WTC11 (cell line): ENCODE measurements at regions not wholly inside any gene's neighbourhood (a gene's known extent, or its start where the extent isn't known, plus 50 kb on each side); places are given as distances from the start of the nearest gene placed in this dataset.

Experiments
- ATAC-seq: fragments of 200-7000 bp; cut with Tn5 transposase; 2 replicates; pipeline ENCODE4 v1.10.0; 2021; ENCODE audit warnings: mild to moderate bottlenecking, moderate library complexity
- CTCF ChIA-PET: fragments of 300-600 bp; sonication (Branson Sonifier 250); formaldehyde crosslinking; loops from one replicate; lab custom pipeline; 2021; ENCODE audit warnings: antibody characterized with exemption; lab: Charles Lee
- POLR2A ChIA-PET: fragments of 350-600 bp; sonication (Branson Sonifier 250); formaldehyde crosslinking; loops from one replicate; lab custom pipeline; 2021; ENCODE audit warnings: antibody characterized with exemption; lab: Charles Lee
- DNase-seq: peaks from one replicate; pipeline ENCODE4 v3.0.0; 2021; ENCODE audit warnings: low spot score
- H3K27ac Mint-ChIP-seq: 2 replicates; pipeline ENCODE4 v1.8.0; 2021; ENCODE audit warnings: mixed read lengths
- H3K27me3 Mint-ChIP-seq: 2 replicates; pipeline ENCODE4 v1.8.0; 2021; ENCODE audit warnings: low read depth, mild to moderate bottlenecking, moderate library complexity, mixed read lengths
- H3K36me3 Mint-ChIP-seq: 2 replicates; pipeline ENCODE4 v1.8.0; 2021; ENCODE audit warnings: mixed read lengths
- H3K4me1 Mint-ChIP-seq: 2 replicates; pipeline ENCODE4 v1.8.0; 2022; ENCODE audit warnings: mixed read lengths
- H3K4me3 Mint-ChIP-seq: 2 replicates; pipeline ENCODE4 v1.8.0; 2021; ENCODE audit warnings: mild to moderate bottlenecking, moderate library complexity, mixed read lengths
- H3K9me3 Mint-ChIP-seq: 2 replicates; pipeline ENCODE4 v1.8.0; 2021; ENCODE audit warnings: mixed read lengths
- ATF2 ChIP-seq: sonication (generic); formaldehyde crosslinking; IDR thresholded peaks from 2 replicates; pipeline ENCODE4 v1.8.1; 2022; ENCODE audit warnings: low read depth, missing genetic modification reagents, borderline replicate concordance
- GTF2I ChIP-seq: fragments of 250-450 bp; sonication (Bioruptor Pico); conservative IDR thresholded peaks from 2 replicates; pipeline ENCODE4 v1.4.0; 2021; ENCODE audit warnings: mild to moderate bottlenecking
- RELA ChIP-seq: sonication (generic); formaldehyde crosslinking; IDR thresholded peaks from 2 replicates; pipeline ENCODE4 v1.8.1; 2022; ENCODE audit warnings: missing genetic modification reagents, mild to moderate bottlenecking, borderline replicate concordance
- SMAD3 ChIP-seq: sonication (generic); formaldehyde crosslinking; IDR thresholded peaks from 2 replicates; pipeline ENCODE4 v1.8.0; 2022; ENCODE audit warnings: missing genetic modification reagents, mild to moderate bottlenecking, borderline replicate concordance
- TEAD1 ChIP-seq: sonication (generic); formaldehyde crosslinking; IDR thresholded peaks from 2 replicates; pipeline ENCODE4 v1.8.0; 2022; ENCODE audit warnings: mild to moderate bottlenecking, missing genetic modification reagents
- TEAD4 ChIP-seq: sonication (generic); formaldehyde crosslinking; IDR thresholded peaks from 2 replicates; pipeline ENCODE4 v1.8.0; 2022; ENCODE audit warnings: mild to moderate bottlenecking, missing genetic modification reagents
- USF1 ChIP-seq: sonication (generic); formaldehyde crosslinking; IDR thresholded peaks from 2 replicates; pipeline ENCODE4 v1.8.0; 2022; ENCODE audit warnings: mild to moderate bottlenecking, missing genetic modification reagents
- ZNF219 ChIP-seq: sonication (generic); formaldehyde crosslinking; IDR thresholded peaks from 2 replicates; pipeline ENCODE4 v1.8.0; 2023; ENCODE audit warnings: missing genetic modification reagents, mild to moderate bottlenecking, borderline replicate concordance
- ZNF263 ChIP-seq: sonication (generic); formaldehyde crosslinking; IDR thresholded peaks from 2 replicates; pipeline ENCODE4 v1.8.1; 2022; ENCODE audit warnings: low read depth, mild to moderate bottlenecking, moderate library complexity, missing genetic modification reagents
- ZNF281 ChIP-seq: sonication (generic); formaldehyde crosslinking; IDR thresholded peaks from 2 replicates; pipeline ENCODE4 v1.8.0; 2023; ENCODE audit warnings: mild to moderate bottlenecking, missing genetic modification reagents
- ZNF423 ChIP-seq: fragments of 250-450 bp; sonication (Bioruptor Pico); IDR thresholded peaks from 2 replicates; pipeline ENCODE4 v2.1.2; 2022; ENCODE audit warnings: mild to moderate bottlenecking, moderate library complexity
- ZNF512 ChIP-seq: sonication (generic); formaldehyde crosslinking; IDR thresholded peaks from 2 replicates; pipeline ENCODE4 v1.8.1; 2022; ENCODE audit warnings: missing genetic modification reagents, borderline replicate concordance
- TF ChIP-seq, protein P1 (sequence below): sonication (generic); formaldehyde crosslinking; IDR thresholded peaks from 2 replicates; pipeline ENCODE4 v1.8.0; 2022; ENCODE audit warnings: mild to moderate bottlenecking, missing genetic modification reagents
- TF ChIP-seq, protein P2 (sequence below): sonication (generic); formaldehyde crosslinking; IDR thresholded peaks from 2 replicates; pipeline ENCODE4 v1.8.1; 2023; ENCODE audit warnings: mild to moderate bottlenecking, missing genetic modification reagents, borderline replicate concordance
- TF ChIP-seq, protein P3 (sequence below): sonication (generic); formaldehyde crosslinking; IDR thresholded peaks from 2 replicates; pipeline ENCODE4 v1.8.0; 2023; ENCODE audit warnings: missing genetic modification reagents
- TF ChIP-seq, protein P4 (sequence below): sonication (generic); formaldehyde crosslinking; IDR thresholded peaks from 2 replicates; pipeline ENCODE4 v1.8.1; 2022; ENCODE audit warnings: mild to moderate bottlenecking, missing genetic modification reagents, moderate library complexity, borderline replicate concordance
- TF ChIP-seq, protein P5 (sequence below): fragments of 250-450 bp; sonication (Bioruptor Pico); IDR thresholded peaks from 2 replicates; pipeline ENCODE4 v1.8.0; 2021; ENCODE audit warnings: mild to moderate bottlenecking
- TF ChIP-seq, protein P6 (sequence below): fragments of 250-450 bp; sonication (Bioruptor Pico); conservative IDR thresholded peaks from 2 replicates; pipeline ENCODE4 v1.9.0; 2021; ENCODE audit warnings: mild to moderate bottlenecking
- TF ChIP-seq, protein P7 (sequence below): sonication (generic); formaldehyde crosslinking; IDR thresholded peaks from 2 replicates; pipeline ENCODE4 v1.8.0; 2022; ENCODE audit warnings: mild to moderate bottlenecking, missing genetic modification reagents

- no peaks in the 10 kb centered on the region for H3K27me3 Mint-ChIP-seq
Observed at GRCh38 chr5:57777174-57777581, 294.6 kb upstream of the ACTBL2 start.

More at GRCh38 chr5:57777174-57777581, 294.6 kb upstream of the ACTBL2 start:
- no peak overlapping the region for H3K27ac Mint-ChIP-seq
- ChIA-PET CTCF (interaction anchor here (3.7 to 5.3 kb wide), 2 partner anchors 277 to 684 kb away, joined by 37 to 65 read pairs; partner anchors contain the start of gene PLK2), POLR2A (no interaction called here)
- TF ChIP-seq TEAD4 (CRISPR knock-in tag), result no peak
- no peak for TF ChIP-seq USF1 (CRISPR knock-in tag)
- TF ChIP-seq ZNF281, result no peak
- TF ChIP-seq, protein P1, sequence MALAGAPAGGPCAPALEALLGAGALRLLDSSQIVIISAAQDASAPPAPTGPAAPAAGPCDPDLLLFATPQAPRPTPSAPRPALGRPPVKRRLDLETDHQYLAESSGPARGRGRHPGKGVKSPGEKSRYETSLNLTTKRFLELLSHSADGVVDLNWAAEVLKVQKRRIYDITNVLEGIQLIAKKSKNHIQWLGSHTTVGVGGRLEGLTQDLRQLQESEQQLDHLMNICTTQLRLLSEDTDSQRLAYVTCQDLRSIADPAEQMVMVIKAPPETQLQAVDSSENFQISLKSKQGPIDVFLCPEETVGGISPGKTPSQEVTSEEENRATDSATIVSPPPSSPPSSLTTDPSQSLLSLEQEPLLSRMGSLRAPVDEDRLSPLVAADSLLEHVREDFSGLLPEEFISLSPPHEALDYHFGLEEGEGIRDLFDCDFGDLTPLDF (CRISPR knock-in tag), result no peak
- TF ChIP-seq ZNF219 (CRISPR knock-in tag), result no peak
- TF ChIP-seq, protein P2, sequence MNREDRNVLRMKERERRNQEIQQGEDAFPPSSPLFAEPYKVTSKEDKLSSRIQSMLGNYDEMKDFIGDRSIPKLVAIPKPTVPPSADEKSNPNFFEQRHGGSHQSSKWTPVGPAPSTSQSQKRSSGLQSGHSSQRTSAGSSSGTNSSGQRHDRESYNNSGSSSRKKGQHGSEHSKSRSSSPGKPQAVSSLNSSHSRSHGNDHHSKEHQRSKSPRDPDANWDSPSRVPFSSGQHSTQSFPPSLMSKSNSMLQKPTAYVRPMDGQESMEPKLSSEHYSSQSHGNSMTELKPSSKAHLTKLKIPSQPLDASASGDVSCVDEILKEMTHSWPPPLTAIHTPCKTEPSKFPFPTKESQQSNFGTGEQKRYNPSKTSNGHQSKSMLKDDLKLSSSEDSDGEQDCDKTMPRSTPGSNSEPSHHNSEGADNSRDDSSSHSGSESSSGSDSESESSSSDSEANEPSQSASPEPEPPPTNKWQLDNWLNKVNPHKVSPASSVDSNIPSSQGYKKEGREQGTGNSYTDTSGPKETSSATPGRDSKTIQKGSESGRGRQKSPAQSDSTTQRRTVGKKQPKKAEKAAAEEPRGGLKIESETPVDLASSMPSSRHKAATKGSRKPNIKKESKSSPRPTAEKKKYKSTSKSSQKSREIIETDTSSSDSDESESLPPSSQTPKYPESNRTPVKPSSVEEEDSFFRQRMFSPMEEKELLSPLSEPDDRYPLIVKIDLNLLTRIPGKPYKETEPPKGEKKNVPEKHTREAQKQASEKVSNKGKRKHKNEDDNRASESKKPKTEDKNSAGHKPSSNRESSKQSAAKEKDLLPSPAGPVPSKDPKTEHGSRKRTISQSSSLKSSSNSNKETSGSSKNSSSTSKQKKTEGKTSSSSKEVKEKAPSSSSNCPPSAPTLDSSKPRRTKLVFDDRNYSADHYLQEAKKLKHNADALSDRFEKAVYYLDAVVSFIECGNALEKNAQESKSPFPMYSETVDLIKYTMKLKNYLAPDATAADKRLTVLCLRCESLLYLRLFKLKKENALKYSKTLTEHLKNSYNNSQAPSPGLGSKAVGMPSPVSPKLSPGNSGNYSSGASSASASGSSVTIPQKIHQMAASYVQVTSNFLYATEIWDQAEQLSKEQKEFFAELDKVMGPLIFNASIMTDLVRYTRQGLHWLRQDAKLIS (CRISPR knock-in tag), result no peak
- TF ChIP-seq SMAD3 (CRISPR knock-in tag), result no peak
- TF ChIP-seq, protein P3, sequence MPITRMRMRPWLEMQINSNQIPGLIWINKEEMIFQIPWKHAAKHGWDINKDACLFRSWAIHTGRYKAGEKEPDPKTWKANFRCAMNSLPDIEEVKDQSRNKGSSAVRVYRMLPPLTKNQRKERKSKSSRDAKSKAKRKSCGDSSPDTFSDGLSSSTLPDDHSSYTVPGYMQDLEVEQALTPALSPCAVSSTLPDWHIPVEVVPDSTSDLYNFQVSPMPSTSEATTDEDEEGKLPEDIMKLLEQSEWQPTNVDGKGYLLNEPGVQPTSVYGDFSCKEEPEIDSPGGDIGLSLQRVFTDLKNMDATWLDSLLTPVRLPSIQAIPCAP (CRISPR knock-in tag), result no peak
- TF ChIP-seq, protein P4, sequence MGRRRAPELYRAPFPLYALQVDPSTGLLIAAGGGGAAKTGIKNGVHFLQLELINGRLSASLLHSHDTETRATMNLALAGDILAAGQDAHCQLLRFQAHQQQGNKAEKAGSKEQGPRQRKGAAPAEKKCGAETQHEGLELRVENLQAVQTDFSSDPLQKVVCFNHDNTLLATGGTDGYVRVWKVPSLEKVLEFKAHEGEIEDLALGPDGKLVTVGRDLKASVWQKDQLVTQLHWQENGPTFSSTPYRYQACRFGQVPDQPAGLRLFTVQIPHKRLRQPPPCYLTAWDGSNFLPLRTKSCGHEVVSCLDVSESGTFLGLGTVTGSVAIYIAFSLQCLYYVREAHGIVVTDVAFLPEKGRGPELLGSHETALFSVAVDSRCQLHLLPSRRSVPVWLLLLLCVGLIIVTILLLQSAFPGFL (CRISPR knock-in tag), result no peak
- no peak for TF ChIP-seq ZNF423 (CRISPR knock-in tag)
- no peak for TF ChIP-seq TEAD1 (CRISPR knock-in tag)
- no peak for TF ChIP-seq ATF2 (CRISPR knock-in tag)
- no peak for TF ChIP-seq GTF2I (CRISPR knock-in tag)
- TF ChIP-seq RELA (CRISPR knock-in tag), result no peak
- TF ChIP-seq, protein P5, sequence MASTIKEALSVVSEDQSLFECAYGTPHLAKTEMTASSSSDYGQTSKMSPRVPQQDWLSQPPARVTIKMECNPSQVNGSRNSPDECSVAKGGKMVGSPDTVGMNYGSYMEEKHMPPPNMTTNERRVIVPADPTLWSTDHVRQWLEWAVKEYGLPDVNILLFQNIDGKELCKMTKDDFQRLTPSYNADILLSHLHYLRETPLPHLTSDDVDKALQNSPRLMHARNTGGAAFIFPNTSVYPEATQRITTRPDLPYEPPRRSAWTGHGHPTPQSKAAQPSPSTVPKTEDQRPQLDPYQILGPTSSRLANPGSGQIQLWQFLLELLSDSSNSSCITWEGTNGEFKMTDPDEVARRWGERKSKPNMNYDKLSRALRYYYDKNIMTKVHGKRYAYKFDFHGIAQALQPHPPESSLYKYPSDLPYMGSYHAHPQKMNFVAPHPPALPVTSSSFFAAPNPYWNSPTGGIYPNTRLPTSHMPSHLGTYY (CRISPR knock-in tag), result no peak
- no peak for TF ChIP-seq ZNF263 (CRISPR knock-in tag)
- no peak for TF ChIP-seq ZNF512 (CRISPR knock-in tag)
- TF ChIP-seq, protein P6, sequence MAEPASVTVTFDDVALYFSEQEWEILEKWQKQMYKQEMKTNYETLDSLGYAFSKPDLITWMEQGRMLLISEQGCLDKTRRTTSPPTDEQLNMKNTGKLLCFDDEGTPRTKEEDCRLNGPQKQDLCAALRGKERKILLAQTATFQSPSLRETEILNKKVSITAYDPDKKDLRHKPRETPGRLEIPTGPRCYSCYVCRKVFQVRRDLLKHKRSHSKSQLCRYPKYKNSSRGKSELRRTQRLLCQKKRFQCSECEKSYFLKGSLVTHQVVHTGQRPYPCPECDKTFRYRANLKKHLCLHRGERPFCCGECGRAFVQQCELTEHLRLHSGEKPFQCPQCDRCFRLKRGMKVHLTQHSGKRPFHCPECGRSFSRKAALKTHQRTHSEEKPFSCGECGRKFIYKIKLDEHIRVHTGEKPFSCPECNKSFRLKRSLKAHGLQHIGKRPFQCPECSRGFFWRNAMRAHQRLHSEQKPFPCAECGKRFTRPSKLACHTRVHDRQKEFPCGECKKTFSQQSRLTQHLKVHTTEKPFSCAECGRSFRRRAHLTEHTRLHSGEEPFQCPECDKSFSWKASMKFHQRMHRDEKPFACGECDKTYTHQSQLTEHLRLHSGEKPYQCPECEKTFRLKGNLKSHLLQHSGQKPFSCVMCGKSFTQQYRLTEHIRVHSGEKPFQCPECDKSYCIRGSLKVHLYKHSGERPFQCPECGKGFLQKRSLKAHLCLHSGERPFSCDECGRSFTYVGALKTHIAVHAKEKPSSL (CRISPR knock-in tag), result no peak
- TF ChIP-seq, protein P7, sequence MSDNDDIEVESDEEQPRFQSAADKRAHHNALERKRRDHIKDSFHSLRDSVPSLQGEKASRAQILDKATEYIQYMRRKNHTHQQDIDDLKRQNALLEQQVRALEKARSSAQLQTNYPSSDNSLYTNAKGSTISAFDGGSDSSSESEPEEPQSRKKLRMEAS (CRISPR knock-in tag), result no peak
- DNase-seq (no peak), ATAC-seq (no peak)
- H3K4me1 Mint-ChIP-seq, result peaks cover 26% of the 10 kb centered on the region
- H3K4me3 Mint-ChIP-seq, result no peak overlapping the region
- no peaks in the 10 kb centered on the region for H3K9me3 Mint-ChIP-seq
- no peaks in the 10 kb centered on the region for H3K36me3 Mint-ChIP-seq
